ENCODE measurements at regions not wholly inside any gene's neighbourhood (a gene's known extent, or its start where the extent isn't known, plus 50 kb on each side); places are given as distances from the start of the nearest gene placed in this dataset.

GRCh38 chr18:77895250-77895649 lies 645.6 kb downstream of the GALR1 start:
- in situ Hi-C loops (cut with MboI; ENCODE audit: low sequenced_read_pairs) = no loop called here

DNA sequence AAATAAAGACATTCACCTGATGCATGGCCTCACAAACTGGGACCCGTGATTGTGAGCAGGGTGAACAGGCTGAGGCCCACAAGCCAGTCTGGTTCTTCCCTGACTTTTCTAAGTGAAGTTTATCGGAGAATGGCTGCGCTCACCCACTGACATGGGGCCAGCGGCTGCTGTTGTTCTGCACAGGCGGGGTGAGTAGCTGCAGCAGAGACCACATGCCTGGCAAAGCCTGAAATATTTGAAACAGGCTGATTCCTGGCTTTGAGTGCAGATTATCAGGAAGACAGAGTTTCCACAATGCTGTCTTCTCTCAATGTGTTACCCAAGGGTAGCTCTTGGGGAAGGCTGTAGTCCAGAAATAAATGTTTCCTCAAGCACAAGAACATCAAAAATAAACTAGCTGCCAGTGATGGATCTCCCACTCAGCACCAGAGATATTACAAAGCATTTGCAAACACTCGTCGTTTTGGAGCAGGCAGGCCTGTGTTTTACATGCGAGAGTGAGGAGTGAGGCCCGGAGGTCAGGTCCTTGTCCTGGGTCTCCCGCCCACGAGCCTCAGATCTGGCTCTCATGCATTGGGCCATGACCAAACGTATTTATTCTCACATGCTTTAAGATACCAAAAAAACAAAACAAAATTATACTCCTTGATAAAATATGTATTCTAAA lies 647.1 kb downstream of the GALR1 start:
- in situ Hi-C loops (cut with MboI; ENCODE audit: low sequenced_read_pairs) = no loop called here

- in situ Hi-C loops (cut with MboI; ENCODE audit: low sequenced_read_pairs) = no loop called here
Observed at GRCh38 chr18:77897606-77898005, 648.0 kb downstream of the GALR1 start.

GRCh38 chr18:77899972-77900754 lies 650.5 kb downstream of the GALR1 start:
- in situ Hi-C loops (cut with MboI; ENCODE audit: low sequenced_read_pairs) = no loop called here

DNA sequence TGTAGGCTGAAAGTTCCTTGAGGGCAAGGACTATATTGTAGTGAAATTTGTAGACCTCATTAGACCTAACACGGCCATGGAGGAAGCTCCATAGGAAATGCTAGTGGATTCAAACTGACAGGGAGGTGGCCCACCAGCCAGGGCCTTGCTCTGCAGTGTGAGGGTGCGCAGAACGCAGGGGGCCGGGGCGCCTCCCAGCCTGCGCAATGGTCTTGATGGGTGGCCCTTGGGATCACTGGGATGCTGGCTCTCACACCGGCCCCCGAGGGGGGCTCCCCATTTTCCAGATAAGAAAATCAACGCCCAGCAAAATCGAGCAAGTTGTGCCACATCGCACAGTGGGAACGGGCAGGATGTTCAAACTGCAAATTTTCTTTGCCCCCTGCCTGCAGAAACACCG lies 655.4 kb downstream of the GALR1 start:
- in situ Hi-C loops (cut with MboI; ENCODE audit: low sequenced_read_pairs) = no loop called here

DNA sequence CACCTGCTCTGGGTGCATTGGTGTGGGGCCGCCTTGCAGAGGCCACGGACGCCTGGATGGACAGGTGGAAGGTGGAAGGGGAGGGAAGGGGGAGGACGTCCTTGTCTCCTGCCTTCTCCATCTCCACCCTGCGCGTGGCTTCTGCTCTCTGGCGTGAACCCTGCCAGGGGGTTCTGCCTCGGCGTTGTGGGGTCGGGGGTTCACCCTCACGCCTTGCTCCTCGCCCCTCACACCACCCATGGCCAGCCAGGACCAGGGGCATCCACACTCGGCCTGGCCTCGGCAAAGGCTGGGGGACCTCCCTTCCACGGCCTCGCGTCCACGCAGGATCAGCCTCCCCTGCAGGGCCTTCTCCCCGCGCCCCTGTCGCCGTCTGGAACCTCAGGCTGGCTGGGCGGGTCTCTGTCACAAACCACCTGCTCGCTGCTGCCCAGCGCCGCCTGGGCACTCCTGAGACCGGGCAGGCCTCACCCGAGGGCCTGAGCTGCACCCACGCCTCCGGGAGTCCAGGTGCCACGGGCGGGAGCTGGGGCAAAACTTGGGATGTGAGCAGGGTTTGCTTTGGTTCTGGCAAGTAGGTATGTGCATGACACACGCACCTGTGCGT lies 655.9 kb downstream of the GALR1 start:
- in situ Hi-C loops (cut with MboI; ENCODE audit: low sequenced_read_pairs) = no loop called here

- in situ Hi-C loops (cut with MboI; ENCODE audit: low sequenced_read_pairs) = no loop called here
Observed at GRCh38 chr18:77906103-77906892, 656.6 kb downstream of the GALR1 start.

- in situ Hi-C loops (cut with MboI; ENCODE audit: low sequenced_read_pairs) = no loop called here
Observed at GRCh38 chr18:77910347-77910746, 660.7 kb downstream of the GALR1 start.

DNA sequence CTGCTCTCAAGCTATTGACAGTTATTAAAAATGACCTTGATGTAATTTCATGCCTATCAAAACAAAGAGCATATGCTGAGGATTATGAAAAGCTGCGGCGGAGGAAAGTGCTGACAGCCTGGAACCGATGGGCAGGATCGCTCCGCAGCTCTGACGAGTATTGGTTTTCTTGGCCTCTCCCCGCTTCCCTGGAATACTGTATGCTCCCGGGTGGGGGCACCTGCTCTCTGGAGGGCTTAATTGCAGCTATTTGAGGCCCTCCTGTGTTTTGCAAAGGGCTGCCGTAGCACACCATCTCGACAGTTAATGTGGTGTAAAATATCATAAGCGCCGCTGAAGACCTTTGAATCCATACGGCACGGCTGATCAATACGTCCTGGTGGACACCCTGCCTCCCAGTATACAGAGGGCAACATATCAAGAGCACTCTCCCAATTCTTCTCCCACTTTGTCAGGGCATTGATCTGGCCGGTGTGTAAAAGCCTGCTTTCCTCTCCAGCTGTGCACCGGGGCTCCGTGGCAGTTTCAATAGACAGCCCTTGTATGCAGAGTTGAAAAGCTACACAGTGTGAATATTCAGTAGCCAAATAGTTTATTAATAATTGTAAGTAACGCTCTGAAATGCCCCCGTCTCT lies 662.4 kb downstream of the GALR1 start:
- in situ Hi-C loops (cut with MboI; ENCODE audit: low sequenced_read_pairs) = no loop called here

DNA sequence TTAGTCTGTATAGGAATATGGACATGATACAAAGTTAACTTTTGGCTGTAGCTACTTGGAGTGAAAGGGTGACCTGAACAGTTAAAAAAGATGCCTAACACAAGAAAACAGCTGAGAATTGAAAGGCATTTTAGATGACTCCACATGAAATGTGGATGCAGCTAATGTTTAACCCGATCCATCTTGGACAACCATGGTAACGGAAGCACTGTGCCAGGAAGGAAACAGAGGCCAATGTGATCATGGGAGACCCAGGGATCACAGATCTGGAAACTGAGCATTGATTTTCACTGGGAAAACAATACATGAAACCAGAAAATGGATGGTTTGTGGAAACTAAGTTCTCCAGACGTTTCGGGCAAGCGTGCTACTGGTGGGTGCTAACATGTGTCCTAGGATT lies 669.1 kb downstream of the GALR1 start:
- in situ Hi-C loops (cut with MboI; ENCODE audit: low sequenced_read_pairs) = no loop called here

GRCh38 chr18:77919923-77920322 lies 670.3 kb downstream of the GALR1 start:
- in situ Hi-C loops (cut with MboI; ENCODE audit: low sequenced_read_pairs) = no loop called here

- in situ Hi-C loops (cut with MboI; ENCODE audit: low sequenced_read_pairs) = no loop called here
Observed at GRCh38 chr18:77935342-77935741, 685.7 kb downstream of the GALR1 start.

GRCh38 chr18:77940566-77940965 lies 690.9 kb downstream of the GALR1 start:
- in situ Hi-C loops (cut with MboI; ENCODE audit: low sequenced_read_pairs) = no loop called here

GRCh38 chr18:77944533-77944932 lies 694.9 kb downstream of the GALR1 start:
- in situ Hi-C loops (cut with MboI; ENCODE audit: low sequenced_read_pairs) = no loop called here

- in situ Hi-C loops (cut with MboI; ENCODE audit: low sequenced_read_pairs) = no loop called here
Observed at GRCh38 chr18:77948567-77948966, 698.9 kb downstream of the GALR1 start.

DNA sequence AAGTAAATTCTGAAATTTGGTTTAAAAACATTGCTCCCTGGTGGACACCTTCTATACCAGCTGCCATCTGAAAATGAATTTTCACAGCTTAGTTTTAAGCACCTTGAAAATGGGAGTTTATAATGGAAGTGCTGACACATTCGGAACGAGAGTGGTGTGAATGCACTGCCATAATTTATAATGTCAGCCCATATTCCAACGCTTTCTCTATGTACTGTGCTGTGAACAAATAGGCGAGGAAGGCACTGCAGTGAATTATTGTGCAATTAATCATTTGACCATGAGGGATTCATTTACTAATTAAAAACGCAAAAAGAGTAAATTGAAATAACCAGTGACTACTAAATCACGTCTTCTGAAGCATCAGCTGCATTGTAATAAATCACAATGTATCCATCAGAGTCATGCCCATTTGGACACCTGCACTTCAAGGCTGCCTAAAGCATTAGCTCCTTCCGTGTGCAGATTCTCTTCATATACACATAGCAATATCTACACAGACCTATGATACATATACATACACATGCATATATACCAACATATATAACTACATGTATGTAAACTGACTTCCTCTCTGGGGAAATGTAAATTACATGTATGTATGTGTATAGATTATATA lies 699.8 kb downstream of the GALR1 start:
- in situ Hi-C loops (cut with MboI; ENCODE audit: low sequenced_read_pairs) = no loop called here

GRCh38 chr18:77959248-77959647 lies 709.6 kb downstream of the GALR1 start:
- in situ Hi-C loops (cut with MboI; ENCODE audit: low sequenced_read_pairs) = no loop called here

GRCh38 chr18:77960791-77961410 lies 711.3 kb downstream of the GALR1 start:
- in situ Hi-C loops (cut with MboI; ENCODE audit: low sequenced_read_pairs) = no loop called here

DNA sequence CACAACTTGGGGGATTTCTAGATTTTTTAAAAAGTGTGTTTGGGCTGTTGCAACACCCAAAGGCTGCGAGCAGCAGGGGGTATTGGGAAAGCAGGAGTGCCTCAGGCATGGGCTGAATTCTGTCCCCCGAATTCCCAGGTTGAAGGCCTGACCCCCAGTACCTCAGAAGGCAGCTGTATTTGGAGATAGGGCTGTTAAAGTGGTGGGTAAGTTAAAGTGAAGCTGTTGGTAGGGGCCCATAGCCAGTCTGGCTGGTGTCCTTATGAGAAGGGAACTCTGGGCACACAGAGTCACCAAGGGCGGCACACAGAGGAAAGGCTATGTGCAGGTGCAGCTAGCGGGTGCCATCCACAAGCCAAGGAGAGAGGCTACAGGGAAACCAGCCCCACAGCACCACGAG lies 717.4 kb downstream of the GALR1 start:
- in situ Hi-C loops (cut with MboI; ENCODE audit: low sequenced_read_pairs) = no loop called here

- in situ Hi-C loops (cut with MboI; ENCODE audit: low sequenced_read_pairs) = no loop called here
Observed at GRCh38 chr18:77967791-77968190, 718.1 kb downstream of the GALR1 start.

Measured in HL-60/S4 treated with phorbol 12-myristate 13-acetate at 8.2 ng/mL for 4 days and 3 days (cell line).